Neural progenitor cell (in vitro differentiated cells): ENCODE measurements at regions not wholly inside any gene's neighbourhood (a gene's known extent, or its start where the extent isn't known, plus 50 kb on each side); places are given as distances from the start of the nearest gene placed in this dataset.

Experiments used
- DNase-seq: peaks from one replicate; pipeline ENCODE4 v3.0.0-alpha.2; 2016; ENCODE audit warnings: low spot score
- H2AFZ ChIP-seq: fragments of 200-600 bp; sonication (generic); replicated peaks from 2 replicates; pipeline ENCODE4 v1.6.1; 2016; ENCODE audit warnings: antibody characterized with exemption
- H3F3A ChIP-seq: fragments of 200-600 bp; sonication (generic); 2 replicates; pipeline ENCODE4 v1.6.1; 2016; ENCODE audit warnings: antibody characterized with exemption, low read depth
- H3K27ac ChIP-seq: fragments of 200-600 bp; sonication (generic); 2 replicates; pipeline ENCODE4 v1.5.1; 2016; ENCODE audit warnings: mild to moderate bottlenecking
- H3K27me3 ChIP-seq: fragments of 200-600 bp; sonication (generic); 2 replicates; pipeline ENCODE4 v1.6.1; 2016; ENCODE audit warnings: mild to moderate bottlenecking, moderate library complexity
- H3K36me3 ChIP-seq: fragments of 200-600 bp; sonication (generic); 2 replicates; pipeline ENCODE4 v1.5.1; 2016
- H3K4me1 ChIP-seq: fragments of 200-600 bp; sonication (generic); 2 replicates; pipeline ENCODE4 v1.6.1; 2016; ENCODE audit warnings: mixed run types
- H3K4me2 ChIP-seq: fragments of 200-600 bp; sonication (generic); 2 replicates; pipeline ENCODE4 v1.6.1; 2016
- H3K4me3 ChIP-seq: fragments of 200-600 bp; sonication (generic); 2 replicates; pipeline ENCODE4 v1.5.1; 2016
- H3K79me2 ChIP-seq: fragments of 200-600 bp; sonication (generic); 2 replicates; pipeline ENCODE4 v1.6.1; 2016; ENCODE audit warnings: low read depth
- H3K9ac ChIP-seq: fragments of 200-600 bp; sonication (generic); 2 replicates; pipeline ENCODE4 v1.6.1; 2016
- H3K9me3 ChIP-seq: fragments of 200-600 bp; sonication (generic); 2 replicates; pipeline ENCODE4 v1.5.1; 2016; ENCODE audit warnings: low read depth
- H4K20me1 ChIP-seq: fragments of 200-600 bp; sonication (generic); 2 replicates; pipeline ENCODE4 v1.6.1; 2016; ENCODE audit warnings: low read depth
- H3K27ac Mint-ChIP-seq: 3 replicates; pipeline ENCODE4 v1.8.0; 2021; ENCODE audit warnings: mixed read lengths
- H3K27me3 Mint-ChIP-seq: 2 replicates; pipeline ENCODE4 v1.8.0; 2022; ENCODE audit warnings: low read depth, mild to moderate bottlenecking, inconsistent platforms, moderate library complexity, mixed read lengths; ENCODE audit not compliant: insufficient read depth
- H3K36me3 Mint-ChIP-seq: 3 replicates; pipeline ENCODE4 v1.8.0; 2021; ENCODE audit warnings: mixed read lengths
- H3K4me1 Mint-ChIP-seq: 3 replicates; pipeline ENCODE4 v1.8.0; 2021; ENCODE audit warnings: mixed read lengths
- H3K4me3 Mint-ChIP-seq: 3 replicates; pipeline ENCODE4 v1.8.0; 2021; ENCODE audit warnings: mild to moderate bottlenecking, moderate library complexity, mixed read lengths
- H3K9me3 Mint-ChIP-seq: 3 replicates; pipeline ENCODE4 v1.8.0; 2020; ENCODE audit warnings: mixed read lengths
- EZH2 ChIP-seq: fragments of 200-600 bp; sonication (generic); IDR thresholded peaks from 2 replicates; pipeline ENCODE4 v1.6.1; 2017; ENCODE audit warnings: antibody characterized with exemption, mild to moderate bottlenecking, moderate library complexity
- EZH2phosphoT487 ChIP-seq: fragments of 200-600 bp; sonication (generic); IDR thresholded peaks from 2 replicates; pipeline ENCODE4 v1.6.1; 2017; ENCODE audit warnings: antibody characterized with exemption
- TF ChIP-seq, protein P1 (sequence below): fragments of 200-600 bp; sonication (generic); IDR thresholded peaks from 2 replicates; pipeline ENCODE4 v1.5.1; 2017; ENCODE audit warnings: antibody characterized with exemption, mild to moderate bottlenecking

DNA sequence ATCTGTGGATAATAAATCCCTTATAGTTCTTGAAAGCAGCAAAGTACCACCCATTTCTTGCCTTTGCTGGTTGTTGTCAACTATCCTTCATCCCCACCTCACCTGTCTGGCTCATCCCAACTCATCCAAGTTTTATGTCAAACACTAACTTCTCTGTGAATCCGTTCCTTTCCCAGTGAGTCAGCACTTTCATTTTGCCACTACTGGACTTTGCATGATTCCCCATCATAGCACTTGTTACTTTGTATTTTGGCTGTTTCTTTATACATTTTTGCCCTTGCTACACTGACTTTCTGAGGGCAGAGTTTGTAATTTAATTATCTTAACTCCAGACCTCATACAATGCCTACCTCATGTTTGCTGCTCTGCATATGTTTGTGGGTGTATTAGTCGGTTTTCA lies 90.8 kb upstream of the RORA start:
- H3K4me3 ChIP-seq, result no peak overlapping the region
- H4K20me1 ChIP-seq, result no peaks in the 10 kb centered on the region
- TF ChIP-seq EZH2, result no peak
- TF ChIP-seq, protein P1, sequence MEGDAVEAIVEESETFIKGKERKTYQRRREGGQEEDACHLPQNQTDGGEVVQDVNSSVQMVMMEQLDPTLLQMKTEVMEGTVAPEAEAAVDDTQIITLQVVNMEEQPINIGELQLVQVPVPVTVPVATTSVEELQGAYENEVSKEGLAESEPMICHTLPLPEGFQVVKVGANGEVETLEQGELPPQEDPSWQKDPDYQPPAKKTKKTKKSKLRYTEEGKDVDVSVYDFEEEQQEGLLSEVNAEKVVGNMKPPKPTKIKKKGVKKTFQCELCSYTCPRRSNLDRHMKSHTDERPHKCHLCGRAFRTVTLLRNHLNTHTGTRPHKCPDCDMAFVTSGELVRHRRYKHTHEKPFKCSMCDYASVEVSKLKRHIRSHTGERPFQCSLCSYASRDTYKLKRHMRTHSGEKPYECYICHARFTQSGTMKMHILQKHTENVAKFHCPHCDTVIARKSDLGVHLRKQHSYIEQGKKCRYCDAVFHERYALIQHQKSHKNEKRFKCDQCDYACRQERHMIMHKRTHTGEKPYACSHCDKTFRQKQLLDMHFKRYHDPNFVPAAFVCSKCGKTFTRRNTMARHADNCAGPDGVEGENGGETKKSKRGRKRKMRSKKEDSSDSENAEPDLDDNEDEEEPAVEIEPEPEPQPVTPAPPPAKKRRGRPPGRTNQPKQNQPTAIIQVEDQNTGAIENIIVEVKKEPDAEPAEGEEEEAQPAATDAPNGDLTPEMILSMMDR, result no peak
- TF ChIP-seq EZH2phosphoT487, result no peak
- no peak overlapping the region for H3K4me3 Mint-ChIP-seq
- H2AFZ ChIP-seq, result no peak overlapping the region
- no peak overlapping the region for H3K4me2 ChIP-seq
- no peak overlapping the region for H3K27ac Mint-ChIP-seq
- H3K9me3 ChIP-seq, result no peaks in the 10 kb centered on the region
- no peaks in the 10 kb centered on the region for H3K27me3 ChIP-seq
- no peaks in the 10 kb centered on the region for H3K27me3 Mint-ChIP-seq
- H3K4me1 ChIP-seq, result no peaks in the 10 kb centered on the region
- H3K4me1 Mint-ChIP-seq, result no peaks in the 10 kb centered on the region
- H3K9me3 Mint-ChIP-seq, result peaks cover 2% of the 10 kb centered on the region
- no peaks in the 10 kb centered on the region for H3K79me2 ChIP-seq
- H3F3A ChIP-seq, result no peaks in the 10 kb centered on the region
- no peaks in the 10 kb centered on the region for H3K36me3 ChIP-seq
- H3K36me3 Mint-ChIP-seq, result no peaks in the 10 kb centered on the region
- no peak overlapping the region for H3K27ac ChIP-seq
- H3K9ac ChIP-seq, result no peak overlapping the region
- no peak for DNase-seq

DNA sequence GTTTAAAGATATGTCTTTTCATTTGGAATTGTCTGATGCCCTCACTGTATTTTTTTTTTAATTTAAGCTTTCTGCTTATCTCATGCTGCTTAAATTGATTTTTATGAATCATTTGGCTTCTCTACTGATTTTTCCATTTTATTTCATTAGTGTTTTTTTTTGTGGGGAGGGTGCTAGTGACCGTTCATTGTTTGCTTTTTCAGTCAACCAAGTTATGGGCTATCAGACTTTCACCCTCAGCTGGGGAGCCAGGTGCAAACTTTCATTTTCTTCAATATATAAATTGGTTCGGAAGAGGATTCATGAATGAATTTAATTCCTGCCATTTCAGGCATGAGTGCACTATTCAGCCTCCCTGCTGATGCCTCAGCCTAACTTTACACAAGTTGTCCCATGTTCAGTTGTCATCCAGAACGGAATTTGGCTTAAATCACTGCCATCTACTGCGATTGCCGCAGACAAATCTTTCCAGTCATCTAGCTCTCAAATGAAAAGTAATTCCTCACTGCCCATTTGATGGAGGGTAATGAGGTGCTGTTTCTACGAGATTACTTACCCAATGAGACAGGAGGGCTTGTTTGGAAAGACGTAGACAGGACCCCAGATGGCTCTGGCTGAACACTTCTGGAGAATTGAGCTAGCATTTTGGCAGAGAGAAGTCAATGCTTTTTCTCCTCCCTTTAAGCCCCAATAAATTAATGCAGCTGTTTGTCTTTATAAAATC lies 89.9 kb upstream of the RORA start:
- TF ChIP-seq EZH2 (no peak), EZH2phosphoT487 (no peak)
- TF ChIP-seq, protein P1, result no peak
- H3K27ac ChIP-seq, result no peak overlapping the region
- H3K27ac Mint-ChIP-seq, result no peak overlapping the region
- H3F3A ChIP-seq, result no peaks in the 10 kb centered on the region
- H4K20me1 ChIP-seq, result no peaks in the 10 kb centered on the region
- H3K27me3 Mint-ChIP-seq, result no peaks in the 10 kb centered on the region
- no peaks in the 10 kb centered on the region for H3K79me2 ChIP-seq
- H3K4me1 ChIP-seq, result no peaks in the 10 kb centered on the region
- H3K9me3 ChIP-seq, result no peaks in the 10 kb centered on the region
- no peaks in the 10 kb centered on the region for H3K27me3 ChIP-seq
- H3K4me2 ChIP-seq, result no peak overlapping the region
- H3K4me1 Mint-ChIP-seq, result no peaks in the 10 kb centered on the region
- H3K4me3 ChIP-seq, result no peak overlapping the region
- DNase-seq, result no peak
- H3K36me3 ChIP-seq, result no peaks in the 10 kb centered on the region
- H3K36me3 Mint-ChIP-seq, result no peaks in the 10 kb centered on the region
- H3K9ac ChIP-seq, result no peak overlapping the region
- H2AFZ ChIP-seq, result no peak overlapping the region
- no peak overlapping the region for H3K4me3 Mint-ChIP-seq
- H3K9me3 Mint-ChIP-seq, result peaks cover 2% of the 10 kb centered on the region

DNA sequence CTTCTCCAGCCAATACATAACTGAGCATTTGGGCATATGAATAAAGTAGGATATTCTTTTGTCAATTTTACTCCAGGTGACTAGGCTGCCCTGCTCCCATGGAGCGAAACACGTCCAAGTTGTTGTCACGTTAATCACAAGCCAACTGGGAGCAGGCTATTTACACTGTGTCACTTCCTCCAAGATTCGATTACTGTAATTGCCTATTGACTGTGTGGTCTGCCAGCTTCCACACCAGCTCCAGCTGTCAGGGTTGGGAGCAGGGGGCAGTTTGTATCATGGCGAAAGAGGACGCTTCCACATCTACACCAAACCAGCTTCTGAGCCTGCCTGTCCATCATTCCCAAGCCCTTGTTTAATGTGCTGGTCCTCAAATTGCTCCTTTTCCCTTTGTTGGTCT lies 89.2 kb upstream of the RORA start:
- Histone ChIP-seq H3K9me3 (no peaks in the 10 kb centered on the region), H3K79me2 (no peaks in the 10 kb centered on the region), H3K36me3 (no peaks in the 10 kb centered on the region), H3K4me3 (no peak overlapping the region), H3K9ac (no peak overlapping the region), H3K4me1 (no peaks in the 10 kb centered on the region), H3K4me2 (no peak overlapping the region), H2AFZ (no peak overlapping the region), H3F3A (no peaks in the 10 kb centered on the region), H3K27me3 (no peaks in the 10 kb centered on the region), H4K20me1 (no peaks in the 10 kb centered on the region), H3K27ac (no peak overlapping the region)
- Mint-ChIP-seq H3K9me3 (peaks cover 2% of the 10 kb centered on the region), H3K4me3 (no peak overlapping the region), H3K27ac (no peak overlapping the region), H3K4me1 (no peaks in the 10 kb centered on the region), H3K27me3 (no peaks in the 10 kb centered on the region), H3K36me3 (no peaks in the 10 kb centered on the region)
- TF ChIP-seq EZH2, result no peak
- TF ChIP-seq, protein P1, result no peak
- DNase-seq, result no peak
